Erythroblast (primary cell): ENCODE measurements at regions not wholly inside any gene's neighbourhood (a gene's known extent, or its start where the extent isn't known, plus 50 kb on each side); places are given as distances from the start of the nearest gene placed in this dataset.
A peak's percentile ranks its signal among the peaks of the same experiment; 100 is the strongest.
"Not testable (repeated sequence)": the region's sequence is repeated elsewhere in the genome, so short reads cannot be mapped to it uniquely, and the experiment has no call there.

Experiments
- DNase-seq, 2 experiments: peaks; one replicate each; lab custom pipeline; 2025; lab: John Stamatoyannopoulos, UW
- GATA1 ChIP-seq: IDR thresholded peaks from 2 replicates; pipeline ENCODE4 v1.6.1; 2011; ENCODE audit warnings: low read depth, mild to moderate bottlenecking, control low read depth, low read length, moderate library complexity
- POLR2A ChIP-seq: IDR thresholded peaks from 2 replicates; pipeline ENCODE4 v1.6.1; 2011; ENCODE audit warnings: mild to moderate bottlenecking, low read length

GRCh38 chr15:81886080-81886479 is 159.7 kb downstream of the MEX3B start:
- no peak for DNase-seq
- no peak for TF ChIP-seq POLR2A
- TF ChIP-seq GATA1, result no peak

GRCh38 chr15:81885135-81885534 is 160.7 kb downstream of the MEX3B start:
- DNase-seq, result no peak
- TF ChIP-seq GATA1 (no peak), POLR2A (no peak)

- peak in 1 of 2 experiments; percentile 9 for DNase-seq
- TF ChIP-seq POLR2A, result no peak
- no peak for TF ChIP-seq GATA1
Measured at GRCh38 chr15:81882504-81882903, 163.3 kb downstream of the MEX3B start.

- DNase-seq, result no peak
- no peak for TF ChIP-seq POLR2A
- no peak for TF ChIP-seq GATA1
Measured at GRCh38 chr15:81880833-81881232, 165.0 kb downstream of the MEX3B start.

- no peak for TF ChIP-seq GATA1
- TF ChIP-seq POLR2A, result no peak
- no peak for DNase-seq
Measured at GRCh38 chr15:81880314-81880713, 165.5 kb downstream of the MEX3B start.

GRCh38 chr15:81875717-81876116 is 170.1 kb downstream of the MEX3B start:
- DNase-seq, result not testable (repeated sequence)

- not testable (repeated sequence) for DNase-seq
Measured at GRCh38 chr15:81870746-81871106, 175.1 kb downstream of the MEX3B start.

- DNase-seq, result not testable (repeated sequence)
Measured at GRCh38 chr15:81870062-81870745, 175.6 kb downstream of the MEX3B start.

GRCh38 chr15:81869161-81869954 is 176.5 kb downstream of the MEX3B start:
- DNase-seq, result no peak
- no peak for TF ChIP-seq GATA1
- no peak for TF ChIP-seq POLR2A

GRCh38 chr15:81865850-81866537 is 179.8 kb downstream of the MEX3B start:
- TF ChIP-seq POLR2A (no peak), GATA1 (no peak)
- DNase-seq, result no peak

- no peak for TF ChIP-seq POLR2A
- no peak for TF ChIP-seq GATA1
- no peak for DNase-seq
Measured at GRCh38 chr15:81863162-81863561, 182.7 kb downstream of the MEX3B start.

- no peak for DNase-seq
Measured at GRCh38 chr15:81859737-81860516, 185.9 kb downstream of the MEX3B start.

GRCh38 chr15:81858586-81858985 is 187.2 kb downstream of the MEX3B start:
- no peak for DNase-seq
- no peak for TF ChIP-seq POLR2A
- no peak for TF ChIP-seq GATA1

More at GRCh38 chr15:81859737-81860516, 185.9 kb downstream of the MEX3B start:
- no peak for TF ChIP-seq GATA1
- no peak for TF ChIP-seq POLR2A

GRCh38 chr15:81858136-81858535 is 187.7 kb downstream of the MEX3B start:
- no peak for TF ChIP-seq POLR2A
- TF ChIP-seq GATA1, result no peak
- no peak for DNase-seq
